GM23248 (cell line): ENCODE measurements at regions not wholly inside any gene's neighbourhood (a gene's known extent, or its start where the extent isn't known, plus 50 kb on each side); places are given as distances from the start of the nearest gene placed in this dataset.

Experiments used
- EZH2 ChIP-seq: fragments of 200-600 bp; sonication (generic); IDR thresholded peaks from 2 replicates; pipeline ENCODE4 v1.6.1; 2018; ENCODE audit warnings: antibody characterized with exemption, mild to moderate bottlenecking; ENCODE audit not compliant: insufficient read depth, poor library complexity, severe bottlenecking
- EZH2phosphoT487 ChIP-seq: fragments of 200-600 bp; sonication (generic); IDR thresholded peaks from 2 replicates; pipeline ENCODE4 v1.6.1; 2018; ENCODE audit warnings: antibody characterized with exemption, moderate library complexity, mild to moderate bottlenecking, low read depth; ENCODE audit not compliant: insufficient read depth

DNA sequence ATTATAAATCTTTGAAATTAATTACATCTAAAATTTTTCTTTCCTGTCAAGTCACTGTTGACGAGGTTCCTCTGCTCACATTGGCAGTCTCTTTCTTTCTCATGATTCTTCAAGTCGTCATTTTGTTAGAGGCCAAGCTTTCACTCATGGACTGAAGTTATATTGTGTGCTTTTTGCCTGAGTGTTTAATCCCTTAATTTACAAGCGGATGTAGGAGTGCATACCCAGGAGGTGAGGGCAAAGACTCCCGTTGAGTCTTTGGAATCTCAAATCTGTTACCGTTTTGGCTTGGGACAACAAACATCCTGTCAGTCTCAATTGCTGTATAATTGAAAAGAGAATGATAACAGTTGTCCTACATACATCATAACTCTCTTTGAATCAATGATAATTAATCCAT, 345.0 kb downstream of the TRIML1 start:
- TF ChIP-seq EZH2 (no peak), EZH2phosphoT487 (no peak)
